Stomach (tissue), 4 donors: ENCODE measurements at regions not wholly inside any gene's neighbourhood (a gene's known extent, or its start where the extent isn't known, plus 50 kb on each side); places are given as distances from the start of the nearest gene placed in this dataset.

Experiments used
- POLR2A ChIP-seq, 4 donors: fragments of 450-650 bp; IDR thresholded peaks; one replicate each; pipeline ENCODE4 v1.6.1; 2016; ENCODE audit warnings: antibody characterized with exemption in 4 of 4, control low read depth in 2 of 4, mild to moderate bottlenecking in 1 of 4, moderate library complexity in 1 of 4
- POLR2AphosphoS5 ChIP-seq, 3 donors: sonication (generic); formaldehyde crosslinking; IDR thresholded peaks; one replicate each; pipeline ENCODE4 v1.6.1; 2016; ENCODE audit warnings: antibody characterized with exemption in 3 of 3

DNA sequence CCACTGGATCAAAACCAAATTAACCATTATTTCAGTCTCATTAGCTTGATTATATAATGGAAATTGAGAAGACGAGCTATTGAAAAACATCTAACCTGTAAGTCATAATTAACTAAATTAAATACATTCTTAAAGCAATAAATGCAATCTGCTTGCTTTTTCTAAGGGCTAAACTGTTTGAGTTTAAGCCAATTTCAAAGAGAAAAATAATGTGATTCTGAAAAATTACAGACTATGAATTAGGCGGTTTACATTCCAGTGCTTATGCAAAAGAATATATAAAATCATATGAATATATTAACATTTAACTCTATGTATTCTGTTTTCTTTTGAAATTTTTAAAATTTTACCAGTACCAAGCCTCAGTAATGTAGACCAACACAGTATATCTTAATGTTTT is 1349.4 kb downstream of the FSCB start:
- no peak for TF ChIP-seq POLR2A (IDR thresholded peaks at IDR 0.05)
- TF ChIP-seq POLR2AphosphoS5 (IDR thresholded peaks at IDR 0.05): no peak
